ENCODE measurements at regions not wholly inside any gene's neighbourhood (a gene's known extent, or its start where the extent isn't known, plus 50 kb on each side); places are given as distances from the start of the nearest gene placed in this dataset.

GRCh38 chr15:91529534-91529933 is 324.0 kb upstream of the SLCO3A1 start:
- H3K4me3 ChIP-seq (replicated peaks; ENCODE audit: low read depth, low read length): no peak overlapping the region
- DNase-seq (ENCODE audit: extremely low read depth, low read depth): no peak
- TF ChIP-seq, protein P1, sequence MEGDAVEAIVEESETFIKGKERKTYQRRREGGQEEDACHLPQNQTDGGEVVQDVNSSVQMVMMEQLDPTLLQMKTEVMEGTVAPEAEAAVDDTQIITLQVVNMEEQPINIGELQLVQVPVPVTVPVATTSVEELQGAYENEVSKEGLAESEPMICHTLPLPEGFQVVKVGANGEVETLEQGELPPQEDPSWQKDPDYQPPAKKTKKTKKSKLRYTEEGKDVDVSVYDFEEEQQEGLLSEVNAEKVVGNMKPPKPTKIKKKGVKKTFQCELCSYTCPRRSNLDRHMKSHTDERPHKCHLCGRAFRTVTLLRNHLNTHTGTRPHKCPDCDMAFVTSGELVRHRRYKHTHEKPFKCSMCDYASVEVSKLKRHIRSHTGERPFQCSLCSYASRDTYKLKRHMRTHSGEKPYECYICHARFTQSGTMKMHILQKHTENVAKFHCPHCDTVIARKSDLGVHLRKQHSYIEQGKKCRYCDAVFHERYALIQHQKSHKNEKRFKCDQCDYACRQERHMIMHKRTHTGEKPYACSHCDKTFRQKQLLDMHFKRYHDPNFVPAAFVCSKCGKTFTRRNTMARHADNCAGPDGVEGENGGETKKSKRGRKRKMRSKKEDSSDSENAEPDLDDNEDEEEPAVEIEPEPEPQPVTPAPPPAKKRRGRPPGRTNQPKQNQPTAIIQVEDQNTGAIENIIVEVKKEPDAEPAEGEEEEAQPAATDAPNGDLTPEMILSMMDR (IDR thresholded peaks at IDR 0.05; ENCODE audit: low read depth, low read length, missing control alignments): no peak

DNA sequence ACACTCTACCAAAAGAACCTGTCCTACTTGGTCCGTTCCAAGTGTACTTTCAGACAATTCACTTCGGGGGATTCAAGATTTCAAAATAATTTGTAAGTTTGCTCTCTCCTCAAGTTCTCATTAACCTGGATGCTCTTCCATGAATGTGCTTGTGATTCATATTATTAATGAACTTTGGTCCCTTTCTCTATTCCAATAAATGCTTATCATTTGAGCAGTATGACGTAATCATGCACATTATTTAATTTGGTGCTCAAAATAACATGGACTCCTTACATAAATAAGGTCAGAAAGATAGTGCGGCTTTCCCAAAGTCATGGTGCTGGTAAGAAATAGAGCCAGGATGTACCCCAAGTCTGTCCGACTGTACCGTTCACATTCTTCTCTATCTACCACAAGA is 323.2 kb upstream of the SLCO3A1 start:
- H3K4me3 ChIP-seq (replicated peaks; ENCODE audit: low read depth, low read length): no peak overlapping the region
- TF ChIP-seq, protein P1 (IDR thresholded peaks at IDR 0.05; ENCODE audit: low read depth, low read length, missing control alignments): no peak
- DNase-seq (ENCODE audit: extremely low read depth, low read depth): no peak

GRCh38 chr15:91530956-91531582 is 322.4 kb upstream of the SLCO3A1 start:
- no peak for DNase-seq (ENCODE audit: extremely low read depth, low read depth)
- TF ChIP-seq, protein P1 (IDR thresholded peaks at IDR 0.05; ENCODE audit: low read depth, low read length, missing control alignments): no peak
- H3K4me3 ChIP-seq (replicated peaks; ENCODE audit: low read depth, low read length): no peak overlapping the region

DNA sequence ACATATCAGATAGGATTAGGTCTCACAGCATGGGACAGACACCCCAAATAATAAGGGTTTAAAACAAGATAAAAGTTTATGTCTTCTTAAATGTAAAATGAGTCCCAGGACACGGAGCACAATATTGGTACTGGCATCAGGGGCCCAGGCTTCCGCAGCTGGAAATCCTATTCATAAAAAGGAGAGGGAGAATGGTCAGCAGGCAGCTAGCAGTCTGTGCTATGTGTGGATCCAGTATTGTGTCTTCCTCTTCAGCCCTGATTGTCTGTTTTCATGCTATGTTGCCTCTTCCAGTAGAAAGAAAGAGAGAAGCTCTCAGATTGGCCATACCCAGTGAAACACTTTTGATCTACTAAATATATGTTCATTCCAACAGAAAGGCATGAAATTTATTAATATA is 319.3 kb upstream of the SLCO3A1 start:
- no peak for DNase-seq (ENCODE audit: extremely low read depth, low read depth)
- no peak overlapping the region for H3K4me3 ChIP-seq (replicated peaks; ENCODE audit: low read depth, low read length)
- TF ChIP-seq, protein P1 (IDR thresholded peaks at IDR 0.05; ENCODE audit: low read depth, low read length, missing control alignments): no peak

DNA sequence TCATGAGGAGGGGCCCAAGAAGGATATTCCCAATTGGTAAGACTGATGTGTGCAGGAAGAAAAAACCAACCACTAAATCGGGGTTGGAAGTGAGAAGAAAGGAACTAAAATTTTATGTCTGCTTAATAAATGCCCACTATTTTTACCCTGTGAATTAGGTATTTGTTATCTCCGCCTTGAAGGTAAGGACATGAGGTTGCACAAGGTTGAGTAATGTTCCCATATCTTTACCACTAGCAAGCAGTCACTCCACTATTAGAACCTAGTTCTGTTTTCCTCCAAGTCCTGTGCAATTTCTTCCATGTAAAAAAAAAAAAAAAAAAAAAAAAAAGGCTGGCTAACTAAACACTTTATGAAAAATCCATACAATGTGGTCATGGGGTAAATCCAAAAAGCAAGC is 318.5 kb upstream of the SLCO3A1 start:
- no peak for DNase-seq (ENCODE audit: extremely low read depth, low read depth)
- TF ChIP-seq, protein P1 (IDR thresholded peaks at IDR 0.05; ENCODE audit: low read depth, low read length, missing control alignments): no peak
- H3K4me3 ChIP-seq (replicated peaks; ENCODE audit: low read depth, low read length): no peak overlapping the region

DNA sequence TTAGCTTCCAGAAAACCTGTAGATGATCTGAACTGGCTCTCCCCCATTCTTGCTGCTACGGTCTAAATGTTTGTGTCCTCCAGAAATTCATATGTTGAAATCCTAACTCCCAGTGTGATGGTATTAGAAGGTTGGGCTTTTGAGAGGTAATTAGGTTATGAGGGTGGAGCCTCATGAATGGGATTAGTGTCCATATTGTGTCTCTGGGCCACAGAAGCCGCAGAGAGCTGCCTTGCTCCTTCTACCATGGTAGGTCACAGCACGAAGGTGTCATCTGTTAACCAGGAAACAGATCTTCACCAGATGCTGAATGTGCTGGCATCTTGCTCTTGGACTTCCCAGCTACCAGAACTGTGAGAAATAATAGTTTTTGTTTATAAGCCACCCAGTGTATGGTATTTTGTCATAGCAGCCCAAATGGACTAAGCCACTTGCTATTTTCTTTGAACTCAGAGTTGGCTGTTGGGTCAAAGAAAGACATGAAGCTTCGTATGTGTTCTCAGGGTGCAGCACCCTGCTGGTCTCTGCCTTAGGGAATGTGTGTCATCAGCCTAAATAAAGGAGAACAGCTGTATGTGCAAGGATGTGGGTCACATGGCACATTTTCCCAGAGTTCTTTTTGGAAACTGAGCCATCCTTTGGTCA is 317.5 kb upstream of the SLCO3A1 start:
- DNase-seq (ENCODE audit: extremely low read depth, low read depth): no peak
- TF ChIP-seq, protein P1 (IDR thresholded peaks at IDR 0.05; ENCODE audit: low read depth, low read length, missing control alignments): no peak
- H3K4me3 ChIP-seq (replicated peaks; ENCODE audit: low read depth, low read length): no peak overlapping the region
